SK-N-SH treated with all-trans-retinoic acid at 6 μM for 48 hours (cell line): ENCODE measurements at regions not wholly inside any gene's neighbourhood (a gene's known extent, or its start where the extent isn't known, plus 50 kb on each side); places are given as distances from the start of the nearest gene placed in this dataset.
"Not testable (repeated sequence)": the region's sequence is repeated elsewhere in the genome, so short reads cannot be mapped to it uniquely, and the experiment has no call there.

Experiments
- ATAC-seq: fragments of 200-7000 bp; cut with Tn5 transposase; 3 replicates; pipeline ENCODE4 v1.9.1; 2020; ENCODE audit warnings: mild to moderate bottlenecking, moderate library complexity
- ARNTL ChIP-seq: fragments of 450-650 bp; formaldehyde crosslinking; IDR thresholded peaks from 2 replicates; pipeline ENCODE4 v1.5.0; 2020; ENCODE audit warnings: low read depth, mild to moderate bottlenecking, moderate library complexity, borderline replicate concordance
- CREB5 ChIP-seq: fragments of 250-450 bp; sonication (Bioruptor Pico); IDR thresholded peaks from 2 replicates; pipeline ENCODE4 v1.5.1; 2020; ENCODE audit warnings: low read depth, mild to moderate bottlenecking, moderate library complexity
- CSRNP3 ChIP-seq: fragments of 250-450 bp; sonication (Bioruptor Pico); IDR thresholded peaks from 2 replicates; pipeline ENCODE4 v1.5.1; 2021; ENCODE audit warnings: mild to moderate bottlenecking, moderate library complexity
- ESRRG ChIP-seq: fragments of 250-450 bp; sonication (Bioruptor Pico); IDR thresholded peaks from 2 replicates; pipeline ENCODE4 v1.6.1; 2021; ENCODE audit warnings: mild to moderate bottlenecking
- ISL1 ChIP-seq: fragments of 250-450 bp; sonication (Bioruptor Pico); IDR thresholded peaks from 2 replicates; pipeline ENCODE4 v2.1.2; 2022; ENCODE audit warnings: mild to moderate bottlenecking, moderate library complexity
- OSR1 ChIP-seq: fragments of 250-450 bp; sonication (Bioruptor Pico); IDR thresholded peaks from 2 replicates; pipeline ENCODE4 v1.8.0; 2022; ENCODE audit warnings: moderate library complexity, mild to moderate bottlenecking, inconsistent platforms
- POU6F1 ChIP-seq: fragments of 250-450 bp; sonication (Bioruptor Pico); IDR thresholded peaks from 2 replicates; pipeline ENCODE4 v1.8.0; 2021; ENCODE audit warnings: low read depth, mild to moderate bottlenecking, moderate library complexity, borderline replicate concordance
- RARB ChIP-seq: fragments of 250-450 bp; sonication (Bioruptor Pico); IDR thresholded peaks from 2 replicates; pipeline ENCODE4 v1.8.0; 2021; ENCODE audit warnings: mild to moderate bottlenecking, moderate library complexity
- TCF4 ChIP-seq: fragments of 250-450 bp; sonication (Bioruptor Pico); IDR thresholded peaks from 2 replicates; pipeline ENCODE4 v1.8.0; 2021; ENCODE audit warnings: mild to moderate bottlenecking, moderate library complexity, borderline replicate concordance
- TSHZ2 ChIP-seq: fragments of 250-450 bp; sonication (Bioruptor Pico); IDR thresholded peaks from 2 replicates; pipeline ENCODE4 v1.5.0; 2020; ENCODE audit warnings: mild to moderate bottlenecking, moderate library complexity
- ZC3H10 ChIP-seq: fragments of 250-450 bp; sonication (Bioruptor Pico); IDR thresholded peaks from 2 replicates; pipeline ENCODE4 v1.5.1; 2021; ENCODE audit warnings: mild to moderate bottlenecking, moderate library complexity
- ZFP3 ChIP-seq: fragments of 250-450 bp; sonication (Bioruptor Pico); IDR thresholded peaks from 2 replicates; pipeline ENCODE4 v1.5.0; 2020; ENCODE audit warnings: mild to moderate bottlenecking, moderate library complexity
- ZFP30 ChIP-seq: fragments of 450-650 bp; formaldehyde crosslinking; IDR thresholded peaks from 2 replicates; pipeline ENCODE4 v1.5.0; 2022; ENCODE audit warnings: mild to moderate bottlenecking, moderate library complexity
- ZNF565 ChIP-seq: fragments of 450-650 bp; formaldehyde crosslinking; conservative IDR thresholded peaks from 2 replicates; pipeline ENCODE4 v1.5.0; 2020; ENCODE audit warnings: low read depth, mild to moderate bottlenecking, moderate library complexity
- ZNF8 ChIP-seq: fragments of 450-650 bp; formaldehyde crosslinking; IDR thresholded peaks from 2 replicates; pipeline ENCODE4 v1.5.0; 2020; ENCODE audit warnings: mild to moderate bottlenecking, moderate library complexity

- TF ChIP-seq TSHZ2 (CRISPR knock-in tag) = no peak
- no peak for TF ChIP-seq POU6F1 (CRISPR knock-in tag)
- no peak for TF ChIP-seq ZNF565 (CRISPR knock-in tag)
- no peak for TF ChIP-seq ZFP30 (CRISPR knock-in tag)
- TF ChIP-seq CSRNP3 (CRISPR knock-in tag) = no peak
- TF ChIP-seq OSR1 (CRISPR knock-in tag) = no peak
- no peak for TF ChIP-seq ZNF8 (CRISPR knock-in tag)
Measured at GRCh38 chr5:20958641-20959040, 970.6 kb upstream of the CDH18 start (continued).

GRCh38 chr5:20956134-20956533 is 968.1 kb upstream of the CDH18 start:
- no peak for ATAC-seq
- TF ChIP-seq ZNF565 (CRISPR knock-in tag) = no peak
- no peak for TF ChIP-seq ARNTL (CRISPR knock-in tag)
- TF ChIP-seq RARB (CRISPR knock-in tag) = no peak
- no peak for TF ChIP-seq ZC3H10 (CRISPR knock-in tag)
- TF ChIP-seq TSHZ2 (CRISPR knock-in tag) = no peak

- no peak for TF ChIP-seq ESRRG (CRISPR knock-in tag)
- no peak for TF ChIP-seq ISL1 (CRISPR knock-in tag)
- TF ChIP-seq CSRNP3 (CRISPR knock-in tag) = no peak
- TF ChIP-seq OSR1 (CRISPR knock-in tag) = no peak
- TF ChIP-seq TCF4 = no peak
- TF ChIP-seq CREB5 (CRISPR knock-in tag) = no peak
- no peak for TF ChIP-seq ZFP3 (CRISPR knock-in tag)
Measured at GRCh38 chr5:20949636-20950035, 961.6 kb upstream of the CDH18 start.

GRCh38 chr5:20943183-20943971 is 955.4 kb upstream of the CDH18 start:
- ATAC-seq = not testable (repeated sequence)

More at GRCh38 chr5:20949636-20950035, 961.6 kb upstream of the CDH18 start:
- no peak for ATAC-seq

- not testable (repeated sequence) for ATAC-seq
Measured at GRCh38 chr5:20942603-20943002, 954.6 kb upstream of the CDH18 start.

- ATAC-seq = not testable (repeated sequence)
Measured at GRCh38 chr5:20940786-20941185, 952.8 kb upstream of the CDH18 start.

GRCh38 chr5:20890936-20891335 is 902.9 kb upstream of the CDH18 start:
- not testable (repeated sequence) for ATAC-seq

- ATAC-seq = not testable (repeated sequence)
Measured at GRCh38 chr5:20875726-20876125, 887.7 kb upstream of the CDH18 start.

GRCh38 chr5:20865892-20866291 is 877.9 kb upstream of the CDH18 start:
- ATAC-seq = not testable (repeated sequence)
